ENCODE measurements at regions not wholly inside any gene's neighbourhood (a gene's known extent, or its start where the extent isn't known, plus 50 kb on each side); places are given as distances from the start of the nearest gene placed in this dataset.

- TF ChIP-seq ZBTB10 (tag by site-specific recombination; IDR thresholded peaks at IDR 0.05) (no peak), CTCF (tag by site-specific recombination; IDR thresholded peaks at IDR 0.05) (no peak), ZNF76 (tag by site-specific recombination; IDR thresholded peaks at IDR 0.05; ENCODE audit: borderline replicate concordance, low read depth) (no peak), ZBTB21 (tag by site-specific recombination; IDR thresholded peaks at IDR 0.05) (no peak), REST (tag by site-specific recombination; IDR thresholded peaks at IDR 0.05) (no peak), ZNF398 (tag by site-specific recombination; IDR thresholded peaks at IDR 0.05) (no peak), ZNF274 (IDR thresholded peaks at IDR 0.05; ENCODE audit: low read length) (no peak), ZNF274 (tag by site-specific recombination; IDR thresholded peaks at IDR 0.05; ENCODE audit: borderline replicate concordance) (no peak), ZNF501 (tag by site-specific recombination; IDR thresholded peaks at IDR 0.05) (no peak), ZFP41 (tag by site-specific recombination; IDR thresholded peaks at IDR 0.05; ENCODE audit: borderline replicate concordance) (no peak)
These were observed 469.8 kb upstream of the CPEB2 start for GRCh38 chr4:14532436-14532835.

Data from HEK293 (cell line).